Hindlimb muscle (tissue), 1 donor: ENCODE measurements at regions not wholly inside any gene's neighbourhood (a gene's known extent, or its start where the extent isn't known, plus 50 kb on each side); places are given as distances from the start of the nearest gene placed in this dataset.
"Not testable (repeated sequence)": the region's sequence is repeated elsewhere in the genome, so short reads cannot be mapped to it uniquely, and the experiment has no call there.

ENCODE experiments used
- DNase-seq: peaks from one replicate; pipeline ENCODE4 v3.0.0-alpha.2; 2013

DNA sequence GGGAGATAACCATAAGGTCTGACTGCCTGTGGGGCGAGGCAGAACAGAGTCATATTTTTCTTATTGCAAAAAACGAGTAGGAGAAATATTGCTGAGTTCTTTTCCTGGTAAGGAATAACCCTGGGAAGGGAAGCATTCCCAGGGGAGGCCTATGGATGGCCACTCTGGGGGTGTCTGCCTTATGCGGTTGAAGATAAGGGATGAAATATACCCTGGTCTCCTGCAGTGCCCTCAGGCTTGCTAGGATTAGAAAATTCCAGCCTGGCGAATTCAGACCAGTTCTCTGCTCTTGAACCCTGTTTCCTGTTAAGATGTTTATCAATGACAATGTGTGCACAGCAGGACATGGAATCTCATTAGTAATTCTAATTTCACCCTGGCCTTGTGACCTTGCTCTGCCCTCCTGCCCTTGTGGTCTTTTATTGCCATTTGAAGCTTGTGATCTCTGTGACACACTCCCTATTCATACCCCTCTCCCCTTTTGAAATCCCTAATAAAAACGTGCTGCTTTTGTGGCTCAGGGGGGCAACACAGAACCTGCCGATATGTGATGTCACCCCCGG is 491.1 kb upstream of the EYS start:
- no peak for DNase-seq

DNA sequence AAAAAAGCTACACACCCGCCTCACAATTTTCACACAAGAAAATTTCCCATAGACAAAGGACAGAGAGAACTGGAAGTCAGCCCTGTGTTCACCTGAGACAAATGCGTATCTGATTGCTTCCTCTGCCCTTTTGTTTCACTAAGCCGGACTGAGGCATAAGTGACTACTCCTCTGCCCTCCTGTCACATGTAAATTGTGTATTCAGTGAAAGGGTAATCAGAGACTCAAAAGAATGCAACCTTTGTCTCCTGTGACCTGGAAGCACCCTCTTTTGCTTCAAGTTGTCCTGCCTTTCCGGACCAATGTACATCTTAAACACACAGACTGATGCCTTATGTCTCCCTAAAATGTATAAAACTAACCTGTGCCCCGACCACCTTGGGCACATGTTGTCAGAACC is 483.8 kb upstream of the EYS start:
- DNase-seq = no peak

DNA sequence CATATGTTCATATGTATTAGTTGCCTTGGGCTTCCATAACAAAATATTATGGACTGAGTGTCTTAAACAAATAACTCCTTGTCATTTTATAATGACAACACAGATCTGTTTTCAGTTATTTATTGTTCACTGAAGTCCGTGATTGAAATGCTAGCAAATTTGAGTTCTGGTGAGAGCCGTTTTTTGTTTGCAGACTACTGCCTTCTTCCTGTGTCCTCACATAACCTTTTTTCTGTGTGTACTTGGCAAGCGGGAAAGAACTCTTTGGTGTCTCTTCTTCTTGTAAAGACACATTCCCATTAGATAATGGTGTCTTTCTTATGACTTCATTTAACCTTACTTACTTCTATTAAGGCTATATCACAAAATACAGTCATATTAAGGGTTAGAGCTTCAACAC is 482.9 kb upstream of the EYS start:
- DNase-seq = no peak

DNA sequence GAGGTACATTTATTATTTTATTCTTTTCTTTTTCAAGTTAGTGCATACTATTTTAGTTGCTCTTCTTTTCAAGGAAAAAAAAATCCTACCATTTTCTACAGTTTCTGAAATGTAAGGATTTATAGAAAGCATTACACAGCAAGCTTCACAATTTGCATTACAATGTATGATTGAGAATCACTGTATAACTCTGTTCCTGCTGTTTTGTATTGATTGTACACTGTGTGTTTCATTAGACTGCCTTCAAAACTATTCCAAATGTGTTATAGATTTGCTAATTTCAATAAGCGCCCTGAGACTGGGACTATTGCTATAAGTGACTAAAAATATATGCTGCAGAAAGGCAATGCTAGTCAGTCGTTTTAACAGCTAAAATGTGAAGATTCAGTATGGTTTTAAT is 479.7 kb upstream of the EYS start:
- no peak for DNase-seq

DNA sequence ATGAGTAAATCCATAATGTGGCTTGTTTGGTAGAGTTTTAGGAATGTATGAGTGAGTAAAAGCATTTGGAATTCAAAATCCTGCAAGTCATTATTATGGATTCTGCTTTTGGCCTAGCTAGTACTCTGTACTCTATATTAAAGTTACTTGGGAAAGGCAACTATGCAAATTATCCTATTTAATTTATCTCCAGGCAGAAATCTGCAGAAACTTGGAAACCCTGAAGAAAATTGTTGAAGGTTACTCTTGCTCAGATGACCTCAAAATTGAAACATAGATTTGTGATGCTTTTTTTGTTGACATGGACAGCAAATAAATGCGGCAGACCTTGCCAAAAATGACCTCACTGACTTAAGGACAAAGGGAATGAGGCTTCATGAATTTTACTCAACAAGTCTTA is 477.1 kb upstream of the EYS start:
- peak; percentile 61 for DNase-seq

DNA sequence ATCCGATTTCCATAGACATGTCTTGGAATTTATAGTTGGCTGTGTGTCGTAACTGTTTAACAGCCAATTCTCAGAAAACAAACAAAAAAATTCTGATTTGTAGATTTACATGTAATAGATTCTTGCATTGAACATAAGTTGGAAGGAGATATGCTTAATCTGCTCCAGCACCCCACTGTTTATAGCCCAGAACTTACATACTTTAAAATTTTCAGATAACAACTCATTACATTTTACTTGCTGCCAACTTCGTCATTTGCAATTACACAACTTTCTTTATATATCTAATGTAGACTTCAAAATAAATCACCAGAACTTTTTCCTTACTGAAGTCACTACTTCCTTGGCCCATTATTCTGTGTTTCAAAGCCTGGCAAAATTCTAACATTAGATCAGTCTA is 472.3 kb upstream of the EYS start:
- no peak for DNase-seq

DNA sequence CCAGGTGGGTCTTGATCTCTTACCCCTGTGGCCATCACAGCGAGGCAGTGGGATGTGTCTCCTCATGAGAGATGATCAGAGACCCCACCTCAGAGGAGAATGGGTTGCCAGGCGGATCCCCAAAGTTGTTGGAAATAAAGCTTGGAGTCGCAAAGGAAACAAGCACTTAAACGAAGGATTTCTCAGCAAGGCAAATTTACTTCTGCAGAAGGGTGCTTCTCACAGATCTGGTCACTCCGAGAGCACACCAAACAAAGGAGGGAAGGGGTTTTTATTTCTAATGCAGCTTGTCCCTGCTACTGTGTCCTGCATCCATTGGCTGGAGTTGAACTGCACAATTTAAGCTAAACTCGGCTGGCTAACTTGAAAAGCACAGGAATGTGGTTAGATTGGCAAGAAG is 466.6 kb upstream of the EYS start:
- DNase-seq = no peak

DNA sequence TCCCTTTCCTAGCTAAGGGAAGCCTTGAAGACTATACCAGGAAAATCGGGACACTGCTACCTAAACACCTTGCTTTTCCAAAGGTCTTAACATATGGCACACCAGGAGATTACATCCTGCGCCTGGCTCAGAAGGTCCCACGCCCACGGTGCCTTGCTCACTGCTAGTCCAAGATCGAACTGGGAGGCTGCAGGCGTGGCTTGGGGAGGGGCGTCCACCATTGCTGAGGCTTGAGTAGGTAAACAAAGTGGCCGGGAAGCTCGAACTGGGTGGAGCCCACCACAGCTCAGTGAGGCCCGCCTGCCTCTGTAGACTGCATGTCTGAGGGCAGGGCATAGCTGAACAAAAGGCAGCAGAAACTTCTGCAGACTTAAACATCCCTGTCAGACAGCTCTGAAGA is 459.7 kb upstream of the EYS start:
- not testable (repeated sequence) for DNase-seq

DNA sequence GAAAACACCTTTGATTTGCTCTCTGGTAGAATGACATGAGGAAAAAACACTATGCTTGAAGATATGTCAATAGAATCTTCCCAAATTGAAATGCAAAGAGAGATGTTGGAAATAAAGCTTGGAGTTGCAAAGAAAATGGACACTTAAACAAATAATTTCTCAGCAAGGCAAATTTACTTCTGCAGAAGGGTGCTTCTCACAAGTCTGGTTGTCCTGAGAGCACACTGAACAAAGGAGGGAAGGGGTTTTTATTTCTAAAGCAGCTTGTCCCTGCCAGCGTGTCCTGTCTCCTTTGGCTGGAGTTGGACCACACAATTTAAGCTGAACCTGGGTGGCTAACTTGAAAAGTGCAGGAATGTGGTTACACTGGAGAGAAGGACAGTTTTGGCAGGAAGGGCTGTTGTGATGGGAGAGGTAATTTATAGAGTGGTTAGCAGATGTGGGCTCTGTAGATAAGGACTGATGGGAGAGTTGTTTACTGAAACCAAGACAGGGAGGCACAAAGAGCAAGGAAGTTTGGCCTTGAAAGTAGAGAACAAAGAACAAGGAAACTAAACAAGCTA is 454.6 kb upstream of the EYS start:
- DNase-seq = no peak

DNA sequence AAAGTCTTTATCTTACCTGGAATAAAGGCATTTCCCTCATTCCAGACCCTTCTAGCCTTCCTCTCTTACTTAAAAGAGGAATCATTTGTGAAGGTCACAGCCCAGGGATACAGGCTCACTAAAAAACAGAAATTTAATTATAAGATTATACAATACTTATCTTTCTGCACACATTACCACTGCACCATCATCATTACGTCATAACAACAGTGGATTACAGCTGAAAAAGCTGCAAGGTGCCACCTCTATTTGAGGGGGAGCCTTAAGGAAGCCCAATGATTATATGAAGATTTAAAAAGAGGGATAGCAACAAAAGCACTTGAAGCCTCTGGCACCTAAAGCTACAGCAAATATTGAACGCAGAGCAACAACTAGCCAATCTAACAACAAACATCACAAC is 452.9 kb upstream of the EYS start:
- no peak for DNase-seq

DNA sequence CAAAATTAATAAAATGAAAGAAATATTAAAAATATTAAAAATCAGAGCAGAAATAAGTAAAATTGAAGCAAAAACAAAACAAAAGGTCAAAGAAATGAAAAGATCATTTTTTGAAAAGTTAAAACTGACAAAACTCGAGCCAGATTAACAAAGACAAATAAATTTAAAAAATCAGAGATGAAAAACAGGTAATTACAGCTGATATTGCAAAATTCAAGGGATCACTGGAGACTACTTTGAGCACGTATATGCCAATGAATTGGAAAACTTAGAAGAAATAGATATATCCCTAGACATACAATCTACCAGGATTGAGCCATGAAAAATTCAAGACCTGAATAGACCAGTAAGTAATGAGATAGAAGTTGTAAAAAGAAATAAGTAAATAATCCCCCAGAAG is 446.2 kb upstream of the EYS start:
- no peak for DNase-seq

DNA sequence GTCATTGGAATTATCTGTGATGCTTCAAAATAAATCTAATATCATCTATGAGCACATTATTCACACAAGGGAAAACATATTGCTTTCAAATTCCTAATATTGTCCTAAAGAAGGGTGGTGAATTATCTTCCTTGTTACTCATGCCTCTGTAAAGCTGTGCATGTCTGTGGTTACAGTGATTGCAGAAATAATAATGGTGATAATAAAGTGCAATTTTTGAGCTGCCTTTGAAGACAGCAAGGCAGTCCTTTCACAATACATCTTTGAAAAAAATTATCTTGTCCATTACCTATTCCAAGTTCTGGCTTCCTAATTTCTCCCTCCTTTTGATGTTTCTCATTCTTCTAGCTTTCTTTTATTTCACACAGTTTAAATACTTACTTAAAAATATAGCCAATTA is 442.1 kb upstream of the EYS start:
- DNase-seq = no peak

DNA sequence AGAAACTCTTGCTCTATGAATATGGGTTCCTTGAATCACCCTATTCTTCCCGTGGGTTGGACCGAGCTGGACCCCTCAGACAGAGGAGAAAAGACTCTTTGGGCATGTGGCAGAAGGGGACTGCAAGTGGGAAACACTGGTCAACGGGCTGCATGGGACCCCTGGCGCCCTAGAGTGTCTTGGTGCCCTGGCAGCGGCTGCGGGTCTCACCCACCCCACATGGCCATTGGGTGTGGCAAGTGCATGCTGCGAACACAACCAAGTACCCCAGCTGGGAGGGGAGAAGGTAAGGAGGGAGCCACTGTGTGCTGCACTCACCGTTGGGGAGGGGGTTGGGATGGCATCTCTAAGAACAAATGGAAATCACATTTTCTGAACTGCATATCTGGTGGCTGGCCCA is 438.8 kb upstream of the EYS start:
- DNase-seq = no peak

DNA sequence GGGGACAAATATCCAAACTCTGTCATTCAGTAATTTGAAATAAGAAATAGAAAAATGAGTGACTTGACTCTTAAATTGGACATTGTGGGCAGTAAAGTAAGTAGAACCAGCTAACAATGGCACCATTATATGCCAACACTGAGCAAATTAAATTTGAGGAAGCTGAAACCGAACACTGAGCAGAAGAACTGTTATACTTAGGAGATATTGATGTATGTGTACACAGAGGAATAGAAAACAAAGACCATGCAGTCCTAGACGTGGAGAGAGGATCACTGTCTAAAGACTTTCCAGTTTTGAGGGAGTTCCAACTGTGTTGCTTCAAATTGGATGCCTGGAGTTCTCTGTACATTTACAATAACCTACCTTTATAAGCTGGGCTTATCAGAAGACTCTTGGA is 427.0 kb upstream of the EYS start:
- no peak for DNase-seq

DNA sequence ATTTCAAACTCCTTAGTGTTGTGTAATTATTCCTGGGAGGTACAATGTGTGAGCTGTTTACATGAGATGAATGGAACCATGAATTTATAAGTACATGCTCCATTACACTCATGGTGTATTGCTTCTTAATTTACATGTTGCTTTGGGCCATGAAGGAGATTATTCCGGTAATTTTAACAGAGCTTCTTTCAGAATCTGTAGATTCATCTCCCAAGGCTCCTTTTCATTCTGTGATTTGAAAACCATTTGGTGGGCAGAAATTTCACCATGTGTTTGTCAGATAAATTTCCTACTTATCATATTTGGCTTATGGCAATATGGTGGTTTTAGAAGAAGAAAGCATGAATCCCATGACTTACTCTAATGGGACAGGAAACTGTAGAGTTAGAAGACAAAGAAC is 421.6 kb upstream of the EYS start:
- no peak for DNase-seq

DNA sequence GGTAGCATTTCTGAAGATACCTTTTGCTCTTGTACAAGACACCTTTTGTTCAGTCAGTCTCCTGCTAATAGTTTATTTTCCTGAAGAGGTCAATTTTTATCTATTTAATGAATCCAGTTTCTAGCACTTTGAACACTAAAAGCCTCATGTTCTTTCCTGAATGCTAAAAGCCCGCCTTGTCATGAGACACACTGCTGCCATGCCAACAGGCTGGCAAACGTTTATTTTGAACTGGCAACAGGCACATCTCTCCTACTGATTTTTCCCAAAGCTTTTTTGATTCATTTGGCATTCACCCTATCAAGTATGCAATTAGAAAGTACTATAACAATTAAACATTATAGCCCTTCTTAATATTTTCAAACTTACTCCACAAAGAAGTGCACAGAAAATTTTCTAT is 421.2 kb upstream of the EYS start:
- no peak for DNase-seq

DNA sequence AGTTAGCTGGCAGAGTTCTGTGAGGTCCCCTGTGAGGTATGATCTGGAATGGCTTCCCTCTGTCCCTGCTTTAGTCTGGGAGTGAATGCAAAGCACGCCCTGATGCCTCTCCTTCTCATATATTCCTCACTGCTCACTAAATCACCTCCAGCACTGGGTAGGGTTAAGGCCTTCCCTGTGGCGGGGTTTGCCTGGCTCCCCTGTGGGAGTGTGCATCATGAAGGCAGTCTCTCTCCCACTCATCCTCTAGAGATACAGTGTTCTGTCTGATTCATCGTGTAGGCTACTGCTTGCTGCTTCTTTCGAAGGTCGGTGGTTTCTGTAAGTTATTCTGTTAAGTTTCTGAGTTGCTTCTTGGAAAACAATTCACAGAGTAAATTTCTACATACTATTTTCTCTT is 420.0 kb upstream of the EYS start:
- DNase-seq = no peak

DNA sequence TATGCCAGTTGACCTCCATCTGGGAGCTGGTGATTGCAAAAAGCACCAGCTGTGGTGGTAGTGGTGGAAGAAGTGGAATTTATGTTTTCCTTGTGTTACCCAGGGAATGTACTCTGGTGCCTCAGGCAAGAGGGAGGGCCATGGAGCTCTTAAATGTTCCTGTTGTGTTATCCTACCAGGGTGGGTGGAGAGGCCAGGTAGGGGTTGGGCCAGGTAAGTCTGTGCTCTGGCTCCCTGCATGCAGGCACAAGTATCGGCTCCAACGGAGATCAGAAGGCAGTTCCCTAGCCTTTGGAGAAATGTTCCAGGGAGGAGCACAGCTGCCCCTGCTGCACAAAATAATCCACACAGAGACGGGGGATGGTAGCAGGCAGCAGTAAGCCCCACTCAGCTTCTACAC is 419.3 kb upstream of the EYS start:
- DNase-seq = no peak

DNA sequence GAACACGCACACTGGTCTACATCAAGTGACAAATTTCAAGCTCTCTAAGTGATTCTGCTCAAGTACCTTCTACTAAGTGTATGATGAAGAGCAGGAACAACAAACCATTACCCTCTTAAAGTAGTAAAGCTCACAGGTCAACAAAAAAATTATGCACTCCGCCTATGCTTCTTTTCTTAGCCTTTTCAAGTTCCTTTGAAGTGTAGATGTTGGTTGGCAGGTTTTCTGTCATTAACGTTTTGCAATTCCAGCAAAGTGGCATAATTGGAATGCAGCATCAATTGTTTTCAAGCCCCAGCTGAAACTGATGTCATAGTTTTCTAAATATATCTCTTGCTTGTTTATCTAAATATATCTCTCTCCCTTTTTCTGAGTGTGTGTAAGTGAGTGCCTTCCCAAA is 396.9 kb upstream of the EYS start:
- DNase-seq = no peak

DNA sequence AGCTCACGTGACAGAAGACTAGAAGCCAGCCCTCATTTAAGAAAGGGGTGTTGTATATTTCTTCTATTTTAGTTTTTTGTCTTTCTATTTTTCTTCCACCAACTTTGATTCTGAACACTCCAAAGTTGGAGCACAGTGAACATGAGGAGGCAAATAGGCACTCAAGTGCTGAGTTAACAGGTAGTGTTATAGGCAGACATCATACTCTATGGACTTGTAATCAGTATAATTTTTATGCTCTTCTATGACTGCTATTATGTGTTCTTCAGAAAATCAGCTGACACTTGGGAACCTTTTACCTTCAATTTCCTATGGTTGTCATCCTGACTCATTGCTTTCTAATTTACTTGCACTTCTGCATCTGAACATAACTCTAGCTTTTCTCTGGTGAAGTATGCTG is 396.3 kb upstream of the EYS start:
- no peak for DNase-seq

DNA sequence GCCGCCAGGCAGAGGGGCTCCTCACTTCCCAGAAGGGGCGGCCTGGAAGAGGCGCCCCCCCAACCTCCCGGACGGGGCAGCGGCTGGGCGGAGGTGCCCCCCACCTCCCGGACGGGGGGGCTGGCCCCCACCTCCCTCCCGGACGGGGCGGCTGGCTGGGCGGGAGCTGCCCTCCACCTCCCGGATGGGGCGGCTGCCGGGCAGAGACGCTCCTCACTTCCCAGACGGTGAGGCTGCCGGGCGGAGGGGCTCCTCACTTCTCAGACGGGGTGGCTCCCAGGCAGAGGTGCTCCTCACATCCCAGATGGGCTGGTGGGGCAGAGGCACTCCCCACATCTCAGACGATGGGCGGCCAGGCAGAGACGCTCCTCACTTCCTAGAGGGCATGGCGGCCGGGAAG is 389.7 kb upstream of the EYS start:
- no peak for DNase-seq

DNA sequence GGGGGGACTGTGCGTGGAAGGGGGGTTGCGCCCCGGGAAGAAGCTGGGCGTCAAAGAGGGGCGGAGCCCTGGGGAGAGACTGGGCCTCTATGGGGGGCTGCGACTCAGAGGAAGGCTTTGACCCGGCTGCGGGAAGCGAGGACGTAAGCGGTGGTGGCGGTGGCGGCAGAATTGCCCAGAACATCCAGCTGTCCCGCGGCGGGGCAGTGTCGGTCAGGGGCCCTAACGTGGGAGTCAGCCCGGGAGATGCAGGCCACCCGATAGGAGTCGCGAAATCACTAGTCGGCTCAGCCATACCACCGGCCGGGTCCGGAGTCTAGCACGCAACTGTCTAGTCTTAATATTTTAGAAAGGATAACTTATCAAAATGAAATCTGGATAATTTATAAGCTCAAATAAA is 387.6 kb upstream of the EYS start:
- DNase-seq = no peak

DNA sequence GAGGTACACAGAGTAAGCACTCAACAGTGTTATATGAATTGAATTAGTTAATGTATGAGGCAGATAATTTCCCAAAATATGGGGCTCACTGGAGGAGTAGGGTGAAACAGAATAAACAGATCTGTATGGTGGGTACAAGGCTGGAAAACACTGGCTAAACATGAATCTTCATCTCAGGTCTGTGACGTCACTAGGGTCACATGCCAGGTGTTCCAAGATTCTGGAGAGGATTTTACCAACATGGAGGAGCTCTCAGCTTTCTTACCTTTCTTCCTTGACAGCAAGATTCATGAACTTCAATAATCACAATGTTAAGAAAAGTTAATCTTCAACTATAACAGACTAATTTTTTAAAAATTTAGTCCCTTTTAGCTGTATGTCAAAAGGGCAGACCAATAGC is 385.3 kb upstream of the EYS start:
- not testable (repeated sequence) for DNase-seq

DNA sequence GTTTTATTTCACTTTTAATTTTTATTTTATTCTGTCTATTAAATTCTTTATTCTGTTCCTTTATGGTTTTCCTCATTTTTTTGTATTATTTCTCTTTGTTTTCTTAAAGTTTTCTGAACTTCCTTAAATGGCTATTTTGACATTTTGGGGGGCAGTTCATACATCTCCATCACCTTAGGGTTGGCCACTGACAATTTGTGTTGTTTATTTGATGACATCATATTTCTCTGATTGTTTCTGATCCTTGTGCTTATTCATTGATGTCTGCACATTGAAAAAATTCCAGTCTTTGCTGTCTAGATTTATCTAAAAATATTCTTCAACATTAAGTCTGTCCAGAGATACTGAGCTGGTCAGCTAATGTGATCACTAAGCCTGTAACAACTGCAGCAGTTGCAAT is 379.5 kb upstream of the EYS start:
- DNase-seq = no peak

DNA sequence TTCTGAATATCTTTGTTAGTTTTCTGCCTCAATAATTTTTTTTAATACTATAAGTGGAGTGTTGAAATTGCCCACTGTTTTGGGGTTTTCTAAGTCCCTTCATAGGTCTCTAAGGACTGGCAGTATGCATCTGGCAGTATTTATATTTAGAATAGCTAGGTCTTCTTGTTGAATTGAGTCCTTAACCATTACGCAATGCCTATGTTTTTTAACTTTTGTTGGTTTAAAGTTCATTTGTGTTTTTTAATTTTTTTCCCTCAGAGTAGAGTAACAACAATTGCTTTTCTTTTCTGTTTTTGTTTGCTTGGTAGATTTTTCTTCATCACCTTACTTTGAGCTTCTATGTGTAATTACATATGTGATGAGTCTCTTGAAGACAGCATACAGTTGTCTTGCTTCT is 375.9 kb upstream of the EYS start:
- no peak for DNase-seq

DNA sequence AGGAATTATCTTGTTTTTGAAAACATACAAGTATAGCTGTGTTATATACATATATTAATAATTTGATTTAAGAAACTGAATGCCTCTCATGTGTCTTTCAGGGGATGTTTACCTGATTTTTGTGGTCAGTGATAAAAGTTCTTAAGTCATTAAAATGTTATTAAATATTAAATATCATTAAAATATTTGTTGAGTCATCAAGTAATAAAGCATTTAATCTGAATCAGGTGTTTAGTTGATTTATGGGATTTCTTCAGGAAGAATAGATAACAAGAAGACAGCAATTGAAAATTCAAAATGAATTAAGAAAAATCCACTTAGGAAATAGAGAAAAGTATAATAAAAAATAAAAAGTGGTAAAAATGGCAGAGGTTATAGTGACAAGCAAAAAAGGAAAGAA is 361.9 kb upstream of the EYS start:
- no peak for DNase-seq
